CD14-positive monocyte (primary cell): ENCODE measurements at regions not wholly inside any gene's neighbourhood (a gene's known extent, or its start where the extent isn't known, plus 50 kb on each side); places are given as distances from the start of the nearest gene placed in this dataset.
A peak's percentile ranks its signal among the peaks of the same experiment; 100 is the strongest.

Experiments used
- DNase-seq, 3 donors: peaks; one replicate each; pipeline ENCODE4 v3.0.0-alpha.2; 2011 to 2022
- H2AFZ ChIP-seq: 2 replicates; pipeline ENCODE4 v1.6.0; 2012; ENCODE audit warnings: mild to moderate bottlenecking, low read depth, low read length, inconsistent platforms; ENCODE audit not compliant: insufficient read depth, poor library complexity, severe bottlenecking
- H3K27ac ChIP-seq, 2 donors: 1 replicate in 1 of 2; 2 replicates in 1 of 2; pipeline ENCODE4 v1.5.1; 2012 to 2013; ENCODE audit warnings: low read length in 2 of 2, control low read depth in 1 of 2, inconsistent platforms in 1 of 2, low read depth in 1 of 2, mild to moderate bottlenecking in 1 of 2
- H3K27me3 ChIP-seq, 2 donors: one replicate each; pipeline versions ENCODE4 v1.6.0 to v1.6.1; 2011 to 2013; ENCODE audit warnings: low read length in 2 of 2; ENCODE audit not compliant: control insufficient read depth in 2 of 2, insufficient read depth in 2 of 2
- H3K36me3 ChIP-seq, 2 donors: replicated peaks in 1 of 2; 1 replicate in 1 of 2; 2 replicates in 1 of 2; pipeline versions ENCODE4 v1.5.1 to v1.6.1; 2012 to 2013; ENCODE audit warnings: low read length in 2 of 2, control low read depth in 1 of 2, inconsistent platforms in 1 of 2, mild to moderate bottlenecking in 1 of 2; ENCODE audit not compliant: insufficient read depth in 2 of 2, control insufficient read depth in 1 of 2
- H3K4me1 ChIP-seq, 2 donors: 1 replicate in 1 of 2; 2 replicates in 1 of 2; pipeline versions ENCODE4 v1.5.1 to v1.6.1; 2012 to 2013; ENCODE audit warnings: low read length in 2 of 2, control low read depth in 1 of 2, inconsistent platforms in 1 of 2, mild to moderate bottlenecking in 1 of 2, moderate library complexity in 1 of 2; ENCODE audit not compliant: insufficient read depth in 2 of 2, control insufficient read depth in 1 of 2
- H3K4me2 ChIP-seq: replicated peaks from 2 replicates; pipeline ENCODE3; 2012; ENCODE audit warnings: low read length, moderate library complexity, mild to moderate bottlenecking; ENCODE audit not compliant: poor library complexity, severe bottlenecking; ENCODE audit errors: extremely low read depth
- H3K4me3 ChIP-seq, 3 experiments: fragments of 200-600 bp in 1 of 3; sonication (generic) in 1 of 3; replicated peaks in 1 of 3; 1 replicate in 2 of 3; 2 replicates in 1 of 3; pipeline ENCODE4 v1.5.1; 2011 to 2013; ENCODE audit warnings: low read length in 3 of 3, mild to moderate bottlenecking in 3 of 3, control low read depth in 2 of 3, low read depth in 2 of 3, inconsistent platforms in 1 of 3, moderate library complexity in 1 of 3
- H3K79me2 ChIP-seq: 2 replicates; pipeline ENCODE4 v1.6.0; 2012; ENCODE audit warnings: mild to moderate bottlenecking, control low read depth, inconsistent platforms, low read length, moderate library complexity; ENCODE audit not compliant: insufficient read depth
- H3K9ac ChIP-seq: 2 replicates; pipeline ENCODE4 v1.6.0; 2017; ENCODE audit warnings: low read length, mild to moderate bottlenecking; ENCODE audit not compliant: insufficient read depth, poor library complexity, severe bottlenecking
- H3K9me3 ChIP-seq, 2 donors: replicated peaks in 1 of 2; 1 replicate in 1 of 2; 2 replicates in 1 of 2; pipeline versions ENCODE4 v1.5.1 to v1.6.1; 2012 to 2013; ENCODE audit warnings: low read length in 2 of 2, control low read depth in 1 of 2; ENCODE audit not compliant: control insufficient read depth in 1 of 2, insufficient read depth in 1 of 2
- H4K20me1 ChIP-seq: 2 replicates; pipeline ENCODE4 v1.6.0; 2012; ENCODE audit warnings: mild to moderate bottlenecking, low read length, control low read depth, moderate library complexity; ENCODE audit not compliant: insufficient read depth
- H3K27ac Mint-ChIP-seq, 7 donors: one replicate each; pipeline ENCODE4 v1.8.0; 2020; ENCODE audit warnings: mild to moderate bottlenecking in 7 of 7, mixed read lengths in 7 of 7, moderate library complexity in 6 of 7, inconsistent platforms in 2 of 7
- H3K27me3 Mint-ChIP-seq, 3 donors: one replicate each; pipeline ENCODE4 v1.8.0; 2021 to 2022; ENCODE audit warnings: low read depth in 3 of 3, mild to moderate bottlenecking in 3 of 3, mixed read lengths in 3 of 3, moderate library complexity in 3 of 3, inconsistent platforms in 1 of 3
- H3K36me3 Mint-ChIP-seq, 2 donors: one replicate each; pipeline ENCODE4 v1.8.0; 2020; ENCODE audit warnings: mixed read lengths in 2 of 2, inconsistent platforms in 1 of 2, mild to moderate bottlenecking in 1 of 2
- H3K4me1 Mint-ChIP-seq: one replicate; pipeline ENCODE4 v1.8.0; 2020; ENCODE audit warnings: mild to moderate bottlenecking, mixed read lengths
- H3K4me3 Mint-ChIP-seq, 2 donors: one replicate each; pipeline ENCODE4 v1.8.0; 2020; ENCODE audit warnings: mild to moderate bottlenecking in 2 of 2, mixed read lengths in 2 of 2, moderate library complexity in 1 of 2
- H3K9me3 Mint-ChIP-seq, 7 donors: one replicate each; pipeline ENCODE4 v1.8.0; 2020 to 2022; ENCODE audit warnings: mixed read lengths in 7 of 7, mild to moderate bottlenecking in 6 of 7, moderate library complexity in 6 of 7, inconsistent platforms in 2 of 7
- WGBS: methylation state at CpG from one replicate; pipeline ENCODE4 v1.1.5; 2013; ENCODE audit warnings: missing lambda C conversion rate; ENCODE audit not compliant: insufficient coverage; 5-methylcytosine and 5-hydroxymethylcytosine counted together
- intact Hi-C, 2 donors: fragments of 100-400 bp; cut with micrococcal nuclease; formaldehyde crosslinking; loops; one replicate each; pipeline versions ENCODE4 v1.15.0 to v1.15.1; 2023
- TF ChIP-seq, protein P1 (sequence below): fragments of 200-600 bp; IDR thresholded peaks from one replicate; pipeline ENCODE4 v1.8.0; 2022; ENCODE audit warnings: antibody characterized with exemption, mild to moderate bottlenecking

DNA sequence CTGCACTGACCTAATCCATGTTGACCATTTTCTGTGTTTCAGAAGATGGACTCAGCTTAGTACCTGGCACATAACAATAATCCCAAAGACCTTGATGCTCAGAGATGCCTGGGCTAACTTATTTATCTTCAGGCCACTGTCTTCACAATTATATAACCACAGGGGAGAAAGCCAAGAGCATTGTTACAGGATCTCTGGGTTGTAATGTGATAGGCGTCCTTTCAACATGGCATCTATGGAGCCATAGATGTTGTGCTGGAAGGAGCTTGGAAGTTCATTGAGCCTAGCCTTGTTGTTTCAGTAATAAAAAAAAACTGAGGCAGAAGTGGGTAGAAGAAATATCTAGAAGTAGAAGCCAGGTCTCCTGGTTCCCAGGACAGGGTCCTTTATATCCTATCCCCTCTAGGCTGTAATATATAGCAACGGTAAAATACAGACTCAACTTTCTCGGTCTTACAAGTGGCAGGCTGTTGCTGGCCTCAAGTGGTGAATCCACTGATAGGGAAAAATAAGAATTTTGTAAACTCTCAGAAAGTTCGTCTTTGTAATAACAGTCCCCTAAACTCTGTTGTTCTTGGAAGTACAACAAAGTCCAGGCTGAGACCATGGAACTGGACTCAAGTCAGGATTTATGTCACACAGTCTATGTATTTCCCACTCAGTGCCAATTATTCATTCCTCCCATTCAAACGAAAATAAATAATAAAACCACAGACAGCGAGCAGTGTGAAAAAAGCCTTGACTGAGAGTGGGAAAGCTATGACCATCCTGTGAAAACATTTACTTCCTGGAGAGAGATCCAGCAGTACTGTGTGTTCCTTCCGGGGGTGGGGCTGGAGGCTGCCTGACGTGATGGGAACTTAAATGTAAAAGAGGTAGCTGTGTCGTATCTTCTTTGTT is 277.6 kb downstream of the REEP3 start:
- Mint-ChIP-seq H3K9me3 (peaks cover 0 to 2% (median 0%) of the 10 kb centered on the region in 7 donors), H3K4me3 (peak overlapping the region in 1 of 2 donors; percentile 48), H3K27me3 (peaks cover 0 to 6% (median 3%) of the 10 kb centered on the region in 3 donors), H3K36me3 (no peaks in the 10 kb centered on the region), H3K27ac (no peak overlapping the region), H3K4me1 (peaks cover 4% of the 10 kb centered on the region)
- Histone ChIP-seq H3K4me3 (no peak overlapping the region), H4K20me1 (no peaks in the 10 kb centered on the region), H3K27ac (no peak overlapping the region), H3K79me2 (no peaks in the 10 kb centered on the region), H3K4me1 (no peaks in the 10 kb centered on the region), H3K9ac (no peak overlapping the region), H2AFZ (peak overlapping the region; percentile 63), H3K27me3 (no peaks in the 10 kb centered on the region), H3K36me3 (no peaks in the 10 kb centered on the region), H3K9me3 (no peaks in the 10 kb centered on the region), H3K4me2 (no peak overlapping the region)
- TF ChIP-seq, protein P1, sequence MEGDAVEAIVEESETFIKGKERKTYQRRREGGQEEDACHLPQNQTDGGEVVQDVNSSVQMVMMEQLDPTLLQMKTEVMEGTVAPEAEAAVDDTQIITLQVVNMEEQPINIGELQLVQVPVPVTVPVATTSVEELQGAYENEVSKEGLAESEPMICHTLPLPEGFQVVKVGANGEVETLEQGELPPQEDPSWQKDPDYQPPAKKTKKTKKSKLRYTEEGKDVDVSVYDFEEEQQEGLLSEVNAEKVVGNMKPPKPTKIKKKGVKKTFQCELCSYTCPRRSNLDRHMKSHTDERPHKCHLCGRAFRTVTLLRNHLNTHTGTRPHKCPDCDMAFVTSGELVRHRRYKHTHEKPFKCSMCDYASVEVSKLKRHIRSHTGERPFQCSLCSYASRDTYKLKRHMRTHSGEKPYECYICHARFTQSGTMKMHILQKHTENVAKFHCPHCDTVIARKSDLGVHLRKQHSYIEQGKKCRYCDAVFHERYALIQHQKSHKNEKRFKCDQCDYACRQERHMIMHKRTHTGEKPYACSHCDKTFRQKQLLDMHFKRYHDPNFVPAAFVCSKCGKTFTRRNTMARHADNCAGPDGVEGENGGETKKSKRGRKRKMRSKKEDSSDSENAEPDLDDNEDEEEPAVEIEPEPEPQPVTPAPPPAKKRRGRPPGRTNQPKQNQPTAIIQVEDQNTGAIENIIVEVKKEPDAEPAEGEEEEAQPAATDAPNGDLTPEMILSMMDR = no peak
- WGBS = 60% methylated on average over 2 of the region's 9 CpGs
- intact Hi-C loops = no loop called here
- DNase-seq = no peak

DNA sequence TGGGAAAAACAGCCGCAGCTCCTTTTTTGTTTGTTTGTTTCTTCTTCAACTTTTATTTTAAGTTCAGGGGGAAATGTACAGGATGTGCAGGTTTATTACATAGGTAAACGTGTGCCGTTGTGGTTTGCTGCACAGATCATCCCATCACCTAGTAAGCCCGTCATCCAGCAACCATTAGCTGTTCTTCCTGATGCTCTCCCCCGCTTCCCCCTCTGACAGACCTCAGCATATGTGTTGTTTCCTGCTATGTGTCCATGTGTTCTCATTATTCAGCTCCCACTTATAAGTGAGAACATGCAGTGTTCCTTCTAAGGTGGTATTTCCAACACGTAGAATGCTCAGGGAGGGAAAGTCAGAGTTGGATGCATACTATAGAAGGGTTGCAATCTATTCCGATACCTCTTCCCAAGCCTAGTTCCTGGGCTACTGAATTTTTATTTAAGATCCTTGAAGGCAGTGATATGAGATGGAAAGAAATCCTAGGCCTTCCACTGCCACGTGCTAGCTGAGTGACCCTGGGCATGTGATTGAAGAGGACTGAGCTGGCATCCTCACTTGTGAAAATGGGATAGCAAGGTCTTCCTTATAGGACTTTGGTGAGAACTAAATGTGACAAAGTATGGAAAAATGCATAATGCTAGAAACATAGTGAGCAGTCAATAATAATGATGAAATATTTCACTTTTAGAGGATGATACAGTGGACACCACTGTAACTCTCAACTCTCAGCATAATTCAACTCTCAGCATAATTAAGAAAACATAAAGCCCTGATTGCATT is 278.5 kb downstream of the REEP3 start:
- H3K4me1 ChIP-seq = no peaks in the 10 kb centered on the region
- Mint-ChIP-seq H3K4me1 (peaks cover 4% of the 10 kb centered on the region), H3K36me3 (no peaks in the 10 kb centered on the region), H3K27me3 (peaks cover 0 to 6% (median 3%) of the 10 kb centered on the region in 3 donors), H3K4me3 (no peak overlapping the region), H3K9me3 (peaks cover 0 to 2% (median 0%) of the 10 kb centered on the region in 7 donors), H3K27ac (no peak overlapping the region)
- TF ChIP-seq, protein P1 = no peak
- 49% methylated on average over 5 of the region's 8 CpGs for WGBS
- no peaks in the 10 kb centered on the region for H3K79me2 ChIP-seq
- H3K27me3 ChIP-seq = no peaks in the 10 kb centered on the region
- H3K36me3 ChIP-seq = no peaks in the 10 kb centered on the region
- peak overlapping the region; percentile 63 for H2AFZ ChIP-seq
- no peak for DNase-seq
- H3K9ac ChIP-seq = no peak overlapping the region
- intact Hi-C loops = no loop called here
- H3K9me3 ChIP-seq = no peaks in the 10 kb centered on the region
- no peaks in the 10 kb centered on the region for H4K20me1 ChIP-seq
- no peak overlapping the region for H3K4me3 ChIP-seq
- no peak overlapping the region for H3K27ac ChIP-seq
- no peak overlapping the region for H3K4me2 ChIP-seq
